GM10248 (cell line): ENCODE measurements at regions not wholly inside any gene's neighbourhood (a gene's known extent, or its start where the extent isn't known, plus 50 kb on each side); places are given as distances from the start of the nearest gene placed in this dataset.

Experiments
- CTCF ChIA-PET: fragments of 300-600 bp; sonication (Branson Sonifier 250); formaldehyde crosslinking; extraction: SDS; loops from one replicate; lab custom pipeline; 2021; ENCODE audit warnings: antibody characterized with exemption; lab: Yijun Ruan, JAX
- POLR2A ChIA-PET: fragments of 350-650 bp; sonication (Branson Sonifier 250); formaldehyde crosslinking; extraction: SDS; loops from one replicate; lab custom pipeline; 2020; ENCODE audit warnings: antibody characterized with exemption; lab: Yijun Ruan, JAX
- DNase-seq: peaks from one replicate; pipeline ENCODE4 v3.0.0; 2012; ENCODE audit errors: extremely low spot score
- CTCF ChIP-seq: IDR thresholded peaks from 2 replicates; pipeline ENCODE4 v1.5.1; 2012; ENCODE audit warnings: mild to moderate bottlenecking, low read depth; ENCODE audit errors: extremely low read depth, missing control alignments, control extremely low read depth

GRCh38 chr15:96176831-96177230, 153.7 kb upstream of the NR2F2 start:
- POLR2A ChIA-PET: no interaction called here
- no peak for DNase-seq
- CTCF ChIA-PET: interaction anchor here (1.2 kb wide), 1 partner anchor 12 kb away, joined by 3 read pairs; no protein-coding TSS in a partner anchor
- TF ChIP-seq CTCF: no peak

- DNase-seq: no peak
- ChIA-PET POLR2A (no interaction called here), CTCF (interaction anchor here (1.2 kb wide), 1 partner anchor 12 kb away, joined by 3 read pairs; no protein-coding TSS in a partner anchor)
- TF ChIP-seq CTCF: no peak
Measured at GRCh38 chr15:96177279-96177678, 153.2 kb upstream of the NR2F2 start.

DNA sequence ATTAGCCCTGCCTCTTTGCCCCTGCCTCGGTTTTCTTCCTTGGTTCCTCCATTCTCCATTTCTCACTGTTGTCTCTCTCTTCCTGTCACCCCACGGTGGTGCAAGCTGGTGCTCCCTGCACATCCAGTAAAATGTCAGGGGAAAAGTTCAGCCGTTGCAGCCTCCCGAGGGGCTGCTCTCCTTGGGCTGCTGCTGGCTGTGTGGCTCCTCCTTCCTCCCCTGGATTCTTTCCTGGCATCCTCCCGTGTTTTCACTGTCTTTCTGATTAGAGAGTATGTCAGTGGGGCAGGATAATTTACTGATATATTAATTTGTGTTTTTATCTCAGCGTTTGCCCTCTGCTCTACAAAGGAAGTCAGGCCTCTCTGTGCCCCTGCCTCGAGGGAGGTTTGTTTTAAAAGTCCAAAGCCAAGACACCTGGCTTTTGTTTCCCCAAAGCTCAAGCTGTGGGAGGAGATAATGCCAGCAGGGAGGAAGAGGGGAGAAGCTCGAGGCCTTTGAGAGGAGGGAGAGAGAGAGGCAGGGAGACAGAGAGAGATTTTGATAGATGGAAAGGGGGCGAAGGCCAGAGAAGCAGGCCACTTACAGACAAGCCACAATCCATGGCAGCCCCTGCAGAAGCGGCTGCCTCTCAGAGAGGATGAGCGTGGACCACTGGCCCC, 150.3 kb upstream of the NR2F2 start:
- ChIA-PET POLR2A (no interaction called here), CTCF (no interaction called here)
- DNase-seq: no peak
- no peak for TF ChIP-seq CTCF

DNA sequence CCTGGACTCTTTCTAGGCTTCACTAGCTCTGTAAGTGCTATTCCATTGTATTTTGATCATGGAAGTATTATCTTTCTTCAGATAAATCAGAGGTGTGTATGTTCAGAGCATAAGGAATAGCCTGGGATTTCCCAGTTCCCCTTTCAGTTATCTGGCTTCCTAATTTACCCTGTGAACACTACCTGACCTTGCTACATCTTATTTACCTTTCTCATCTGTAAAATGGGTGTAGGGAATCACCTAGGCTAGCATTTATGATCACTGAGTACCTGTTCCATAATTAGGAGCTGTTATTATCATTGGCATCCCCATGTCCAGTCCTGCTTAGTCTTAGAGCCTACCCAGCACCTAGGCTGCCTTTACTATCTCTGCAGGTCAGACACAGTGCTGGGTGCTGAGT, 149.3 kb upstream of the NR2F2 start:
- no peak for TF ChIP-seq CTCF
- DNase-seq: no peak
- CTCF ChIA-PET: no interaction called here
- POLR2A ChIA-PET: no interaction called here

- CTCF ChIA-PET: no interaction called here
- DNase-seq: no peak
- POLR2A ChIA-PET: no interaction called here
- no peak for TF ChIP-seq CTCF
Measured at GRCh38 chr15:96181873-96182301, 148.6 kb upstream of the NR2F2 start.

- DNase-seq: no peak
- CTCF ChIA-PET: interaction anchor here (1.2 kb wide), 1 partner anchor 9 kb away, joined by 3 read pairs; no protein-coding TSS in a partner anchor
- POLR2A ChIA-PET: no interaction called here
- TF ChIP-seq CTCF: no peak
Measured at GRCh38 chr15:96182736-96183513, 147.6 kb upstream of the NR2F2 start.
